Neural crest cell (in vitro differentiated cells): ENCODE measurements at regions not wholly inside any gene's neighbourhood (a gene's known extent, or its start where the extent isn't known, plus 50 kb on each side); places are given as distances from the start of the nearest gene placed in this dataset.
"Not testable (repeated sequence)": the region's sequence is repeated elsewhere in the genome, so short reads cannot be mapped to it uniquely, and the experiment has no call there.

Experiments
- DNase-seq: peaks from one replicate; pipeline ENCODE4 v3.0.0; 2021; ENCODE audit warnings: low read depth, mixed read lengths, low spot score
- H3K27ac Mint-ChIP-seq: one replicate; pipeline ENCODE4 v1.8.0; 2021; ENCODE audit warnings: mild to moderate bottlenecking, mixed read lengths; ENCODE audit not compliant: unreplicated experiment
- H3K27me3 Mint-ChIP-seq: 2 replicates; pipeline ENCODE4 v1.8.0; 2021; ENCODE audit warnings: low read depth, mild to moderate bottlenecking, mixed read lengths
- H3K36me3 Mint-ChIP-seq: 2 replicates; pipeline ENCODE4 v1.8.0; 2021; ENCODE audit warnings: low read depth, mild to moderate bottlenecking, mixed read lengths
- H3K4me1 Mint-ChIP-seq: 2 replicates; pipeline ENCODE4 v1.8.0; 2021; ENCODE audit warnings: mixed read lengths
- H3K4me3 Mint-ChIP-seq: one replicate; pipeline ENCODE4 v1.8.0; 2021; ENCODE audit warnings: mild to moderate bottlenecking, mixed read lengths
- H3K9me3 Mint-ChIP-seq: 2 replicates; pipeline ENCODE4 v1.8.0; 2021; ENCODE audit warnings: mixed read lengths
- TF ChIP-seq, protein P1 (sequence below): fragments of 200-600 bp; sonication (generic); conservative IDR thresholded peaks from 2 replicates; pipeline ENCODE4 v1.5.0; 2021; ENCODE audit warnings: antibody characterized with exemption, mild to moderate bottlenecking

DNA sequence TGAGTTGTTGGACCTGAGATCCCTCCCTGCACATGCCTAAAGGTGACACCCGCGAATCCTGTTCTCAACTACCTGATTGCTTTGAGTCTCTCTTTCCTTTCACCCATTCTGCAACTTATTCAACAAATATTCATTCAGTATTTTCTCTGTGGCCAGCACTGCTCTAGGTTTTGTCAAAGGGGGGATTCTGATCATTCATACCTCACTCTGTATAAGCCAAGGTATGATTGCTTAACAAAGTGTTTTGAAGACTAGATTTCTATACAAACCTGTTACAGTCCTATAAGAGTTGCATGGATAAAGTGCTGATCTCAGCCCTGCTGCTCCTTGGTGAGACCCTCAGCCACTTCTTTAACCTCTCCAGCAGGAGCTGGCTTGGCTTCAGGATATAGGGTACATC lies 409.7 kb downstream of the KCNRG start:
- Mint-ChIP-seq H3K27me3 (no peaks in the 10 kb centered on the region), H3K4me3 (no peak overlapping the region), H3K4me1 (no peaks in the 10 kb centered on the region), H3K27ac (no peak overlapping the region), H3K9me3 (no peaks in the 10 kb centered on the region), H3K36me3 (no peaks in the 10 kb centered on the region)
- DNase-seq = no peak
- TF ChIP-seq, protein P1, sequence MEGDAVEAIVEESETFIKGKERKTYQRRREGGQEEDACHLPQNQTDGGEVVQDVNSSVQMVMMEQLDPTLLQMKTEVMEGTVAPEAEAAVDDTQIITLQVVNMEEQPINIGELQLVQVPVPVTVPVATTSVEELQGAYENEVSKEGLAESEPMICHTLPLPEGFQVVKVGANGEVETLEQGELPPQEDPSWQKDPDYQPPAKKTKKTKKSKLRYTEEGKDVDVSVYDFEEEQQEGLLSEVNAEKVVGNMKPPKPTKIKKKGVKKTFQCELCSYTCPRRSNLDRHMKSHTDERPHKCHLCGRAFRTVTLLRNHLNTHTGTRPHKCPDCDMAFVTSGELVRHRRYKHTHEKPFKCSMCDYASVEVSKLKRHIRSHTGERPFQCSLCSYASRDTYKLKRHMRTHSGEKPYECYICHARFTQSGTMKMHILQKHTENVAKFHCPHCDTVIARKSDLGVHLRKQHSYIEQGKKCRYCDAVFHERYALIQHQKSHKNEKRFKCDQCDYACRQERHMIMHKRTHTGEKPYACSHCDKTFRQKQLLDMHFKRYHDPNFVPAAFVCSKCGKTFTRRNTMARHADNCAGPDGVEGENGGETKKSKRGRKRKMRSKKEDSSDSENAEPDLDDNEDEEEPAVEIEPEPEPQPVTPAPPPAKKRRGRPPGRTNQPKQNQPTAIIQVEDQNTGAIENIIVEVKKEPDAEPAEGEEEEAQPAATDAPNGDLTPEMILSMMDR = no peak

DNA sequence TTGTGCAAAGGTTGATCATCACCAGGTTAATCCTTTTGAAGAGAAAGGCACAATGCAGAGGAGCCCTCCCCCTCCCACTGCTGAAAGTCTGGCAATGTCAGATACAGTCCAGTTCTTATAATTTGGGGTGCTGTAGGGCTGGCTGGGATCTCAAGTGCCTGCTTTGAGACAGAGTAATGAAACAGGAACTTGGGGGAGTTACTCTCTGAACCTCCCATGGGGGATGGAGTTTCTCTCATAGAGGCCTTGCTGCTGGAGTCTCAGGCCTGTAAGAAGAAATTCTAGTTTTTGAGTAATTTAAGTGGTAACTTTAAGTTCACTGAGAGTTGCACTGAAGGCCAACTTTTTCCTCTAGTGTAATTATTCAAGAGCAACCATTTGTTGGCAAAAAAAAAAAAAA lies 410.5 kb downstream of the KCNRG start:
- Mint-ChIP-seq H3K9me3 (no peaks in the 10 kb centered on the region), H3K36me3 (no peaks in the 10 kb centered on the region)

DNA sequence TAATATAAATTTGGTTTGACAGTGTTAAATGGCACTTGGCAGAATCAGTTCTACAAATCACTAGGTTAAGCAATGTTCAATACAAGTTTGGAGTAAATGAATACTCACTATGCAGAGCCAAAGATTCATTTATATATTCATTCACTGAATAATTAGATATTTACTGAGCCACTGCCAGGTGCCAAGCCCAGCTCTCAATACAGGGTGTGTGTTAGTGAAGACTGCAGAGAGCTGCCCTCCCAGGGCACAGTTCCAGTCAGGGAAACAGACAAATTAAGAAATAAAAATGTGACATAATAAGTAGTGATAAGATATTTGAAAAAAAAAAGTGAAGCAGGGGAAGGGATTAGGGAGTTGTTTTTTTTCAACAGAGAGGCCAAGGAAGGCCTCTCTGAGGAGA lies 411.7 kb downstream of the KCNRG start:
- H3K9me3 Mint-ChIP-seq = no peaks in the 10 kb centered on the region

More for the DNA sequence above, 410.5 kb downstream of the KCNRG start:
- Mint-ChIP-seq H3K4me3 (no peak overlapping the region), H3K27me3 (no peaks in the 10 kb centered on the region), H3K4me1 (no peaks in the 10 kb centered on the region), H3K27ac (no peak overlapping the region)
- TF ChIP-seq, protein P1 = no peak
- DNase-seq = no peak

DNA sequence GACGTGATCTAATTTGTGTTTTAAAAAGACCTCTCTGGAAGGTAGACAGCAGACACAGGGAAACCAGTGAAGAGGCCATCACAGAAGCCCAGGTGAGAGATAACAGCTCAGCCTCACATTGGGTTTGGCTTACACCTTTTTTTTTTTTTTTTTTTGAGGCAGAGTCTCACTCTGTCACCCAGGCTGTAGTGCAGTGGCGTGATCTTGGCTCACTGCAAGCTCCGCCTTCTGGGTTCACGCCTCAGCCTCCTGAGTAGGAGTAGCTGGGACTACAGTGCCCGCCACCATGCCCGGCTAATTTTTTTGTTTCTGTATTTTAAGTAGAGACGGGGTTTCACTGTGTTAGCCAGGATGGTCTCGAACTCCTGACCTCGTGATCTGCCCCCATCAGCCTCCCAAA lies 412.3 kb downstream of the KCNRG start:
- not testable (repeated sequence) for H3K27me3 Mint-ChIP-seq, H3K27ac Mint-ChIP-seq, H3K4me3 Mint-ChIP-seq

More for the DNA sequence above, 411.7 kb downstream of the KCNRG start:
- Mint-ChIP-seq H3K36me3 (no peaks in the 10 kb centered on the region), H3K4me1 (no peaks in the 10 kb centered on the region), H3K27ac (no peak overlapping the region), H3K4me3 (no peak overlapping the region), H3K27me3 (no peaks in the 10 kb centered on the region)
- TF ChIP-seq, protein P1 = no peak
- no peak for DNase-seq

DNA sequence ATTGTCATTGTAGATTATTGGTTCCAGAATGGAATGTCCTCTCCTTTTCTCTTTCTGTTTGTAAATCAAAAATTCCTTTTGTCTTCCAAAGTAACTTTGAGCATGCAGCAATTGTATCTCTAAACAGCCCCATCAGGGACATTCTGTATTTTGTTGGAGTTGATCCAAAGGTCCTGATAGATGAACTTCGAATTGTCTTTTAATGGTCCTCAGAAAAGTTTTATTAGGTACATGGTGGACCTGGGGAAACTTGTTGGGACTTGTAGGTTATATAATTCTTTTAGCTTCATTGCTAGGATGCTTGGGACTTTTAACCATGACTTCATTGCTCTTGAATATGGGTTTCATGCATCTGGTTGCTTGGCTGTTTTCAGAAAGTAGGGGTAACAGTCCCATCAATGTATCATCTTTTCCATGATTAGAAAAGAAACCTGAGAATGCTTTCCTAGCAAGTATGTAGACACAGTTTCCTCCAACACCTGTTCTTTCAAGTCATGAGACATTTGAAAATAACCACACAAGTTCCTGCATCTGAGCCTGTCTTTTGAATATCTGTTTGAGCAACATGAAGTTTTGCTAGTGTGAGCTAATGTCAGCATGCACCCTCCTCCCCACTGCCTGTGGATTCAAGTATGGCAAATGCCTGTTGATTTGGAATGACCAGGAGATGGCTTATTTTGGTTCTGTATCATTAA lies 413.1 kb downstream of the KCNRG start:
- no peak for DNase-seq
- TF ChIP-seq, protein P1 = no peak
- Mint-ChIP-seq H3K36me3 (no peaks in the 10 kb centered on the region), H3K27ac (no peak overlapping the region), H3K4me1 (no peaks in the 10 kb centered on the region), H3K4me3 (no peak overlapping the region), H3K9me3 (no peaks in the 10 kb centered on the region), H3K27me3 (no peaks in the 10 kb centered on the region)

More for the DNA sequence above, 412.3 kb downstream of the KCNRG start:
- not testable (repeated sequence) for H3K9me3 Mint-ChIP-seq, DNase-seq, H3K36me3 Mint-ChIP-seq, H3K4me1 Mint-ChIP-seq

DNA sequence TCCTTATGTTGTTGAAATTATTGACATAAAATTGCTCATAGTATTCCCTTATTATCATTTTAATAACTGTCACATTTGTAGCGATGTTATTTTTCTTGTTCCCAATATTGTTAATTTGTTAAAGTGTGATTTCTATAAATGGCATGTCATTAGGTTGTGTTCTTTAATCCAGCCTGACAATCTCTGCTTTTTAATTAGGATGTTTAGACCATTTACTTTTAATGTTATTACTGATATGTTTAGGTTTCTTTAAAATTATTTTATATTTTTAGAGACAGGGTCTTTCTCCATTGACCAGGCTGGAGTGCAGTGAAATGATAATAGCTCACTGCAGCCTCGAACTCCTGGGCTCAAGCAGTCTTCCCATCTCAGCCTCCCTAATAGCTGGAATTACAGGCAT lies 408.5 kb downstream of the DLEU7 start:
- no peaks in the 10 kb centered on the region for H3K27me3 Mint-ChIP-seq

More for the DNA sequence above, 408.5 kb downstream of the DLEU7 start:
- no peak for DNase-seq
- Mint-ChIP-seq H3K27ac (no peak overlapping the region), H3K9me3 (peaks cover 5% of the 10 kb centered on the region), H3K36me3 (no peaks in the 10 kb centered on the region), H3K4me3 (no peak overlapping the region), H3K4me1 (no peaks in the 10 kb centered on the region)
- TF ChIP-seq, protein P1 = no peak
